DND-41 (cell line): ENCODE measurements at regions not wholly inside any gene's neighbourhood (a gene's known extent, or its start where the extent isn't known, plus 50 kb on each side); places are given as distances from the start of the nearest gene placed in this dataset.

Source experiments
- ATAC-seq: fragments of 200-7000 bp; cut with Tn5 transposase; 3 replicates; pipeline ENCODE4 v1.9.1; 2021; ENCODE audit warnings: low read depth; ENCODE audit not compliant: insufficient read depth
- DNase-seq: peaks from one replicate; pipeline ENCODE4 v3.0.0-alpha.2; 2020
- H2AFZ ChIP-seq: 2 replicates; pipeline ENCODE4 v1.6.0; 2012; ENCODE audit warnings: low read depth, low read length
- H3K27ac ChIP-seq: 2 replicates; pipeline ENCODE4 v1.5.1; 2012; ENCODE audit warnings: low read length, inconsistent platforms
- H3K27me3 ChIP-seq: fragments of 200-600 bp; sonication (generic); 2 replicates; pipeline ENCODE4 v1.6.0; 2012; ENCODE audit warnings: low read length, mild to moderate bottlenecking, inconsistent platforms; ENCODE audit not compliant: insufficient read depth, poor library complexity
- H3K36me3 ChIP-seq: 2 replicates; pipeline ENCODE4 v1.5.1; 2012; ENCODE audit warnings: low read length, inconsistent platforms; ENCODE audit not compliant: insufficient read depth
- H3K4me1 ChIP-seq: 2 replicates; pipeline ENCODE4 v1.5.1; 2012; ENCODE audit warnings: mild to moderate bottlenecking, low read length; ENCODE audit not compliant: insufficient read depth
- H3K4me2 ChIP-seq: 2 replicates; pipeline ENCODE4 v1.6.0; 2012; ENCODE audit warnings: mild to moderate bottlenecking, moderate library complexity, low read length, inconsistent platforms; ENCODE audit not compliant: insufficient read depth
- H3K4me3 ChIP-seq, 2 experiments: fragments of 200-600 bp in 1 of 2; shearing (Covaris generic) in 1 of 2; 2 replicates each; pipeline ENCODE4 v1.5.1; 2012 to 2016; ENCODE audit warnings: inconsistent platforms in 2 of 2, low read length in 2 of 2, mild to moderate bottlenecking in 2 of 2, low read depth in 1 of 2, moderate library complexity in 1 of 2
- H3K79me2 ChIP-seq: 2 replicates; pipeline ENCODE4 v1.6.0; 2012; ENCODE audit warnings: low read length, inconsistent platforms; ENCODE audit not compliant: insufficient read depth
- H3K9ac ChIP-seq: 2 replicates; pipeline ENCODE4 v1.6.0; 2012; ENCODE audit warnings: low read depth, mild to moderate bottlenecking, inconsistent platforms, low read length, moderate library complexity
- H3K9me3 ChIP-seq: 2 replicates; pipeline ENCODE4 v1.5.1; 2012; ENCODE audit warnings: low read length, moderate library complexity, mild to moderate bottlenecking, inconsistent platforms; ENCODE audit not compliant: insufficient read depth, severe bottlenecking
- H4K20me1 ChIP-seq: 2 replicates; pipeline ENCODE4 v1.6.0; 2012; ENCODE audit warnings: low read length; ENCODE audit not compliant: insufficient read depth
- CTCF ChIP-seq: IDR thresholded peaks from 2 replicates; pipeline ENCODE4 v1.5.1; 2012; ENCODE audit warnings: borderline replicate concordance, low read length, moderate library complexity, mild to moderate bottlenecking; ENCODE audit not compliant: poor library complexity, severe bottlenecking; ENCODE audit errors: extremely low read depth
- EZH2 ChIP-seq: IDR thresholded peaks from 3 replicates; pipeline ENCODE4 v1.6.1; 2012; ENCODE audit warnings: borderline replicate concordance, low read depth, mild to moderate bottlenecking, moderate library complexity, low read length, inconsistent platforms; ENCODE audit not compliant: severe bottlenecking

GRCh38 chr10:10881117-10881813, 136.4 kb upstream of the CELF2 start:
- Histone ChIP-seq H3K4me2 (no peak overlapping the region), H2AFZ (no peak overlapping the region), H3K4me3 (no peak overlapping the region), H3K4me1 (no peaks in the 10 kb centered on the region), H3K79me2 (no peaks in the 10 kb centered on the region), H4K20me1 (no peaks in the 10 kb centered on the region), H3K27me3 (no peaks in the 10 kb centered on the region), H3K36me3 (no peaks in the 10 kb centered on the region), H3K9ac (no peak overlapping the region), H3K9me3 (peaks cover 4% of the 10 kb centered on the region), H3K27ac (no peak overlapping the region)
- no peak for DNase-seq
- TF ChIP-seq EZH2 (no peak), CTCF (no peak)
- ATAC-seq: no peak

- H3K27me3 ChIP-seq: no peaks in the 10 kb centered on the region
- H3K4me2 ChIP-seq: no peak overlapping the region
- H3K36me3 ChIP-seq: no peaks in the 10 kb centered on the region
- no peaks in the 10 kb centered on the region for H4K20me1 ChIP-seq
- H3K27ac ChIP-seq: no peak overlapping the region
- H2AFZ ChIP-seq: no peak overlapping the region
- H3K4me1 ChIP-seq: no peaks in the 10 kb centered on the region
- no peak overlapping the region for H3K4me3 ChIP-seq
- H3K9ac ChIP-seq: no peak overlapping the region
- DNase-seq (no peak), ATAC-seq (no peak)
- TF ChIP-seq CTCF (no peak), EZH2 (no peak)
- no peaks in the 10 kb centered on the region for H3K79me2 ChIP-seq
- peaks cover 4% of the 10 kb centered on the region for H3K9me3 ChIP-seq
Observed at GRCh38 chr10:10883737-10884136, 133.9 kb upstream of the CELF2 start.

- ATAC-seq (no peak), DNase-seq (no peak)
- no peaks in the 10 kb centered on the region for H3K79me2 ChIP-seq
- H3K4me2 ChIP-seq: no peak overlapping the region
- H3K9me3 ChIP-seq: peaks cover 4% of the 10 kb centered on the region
- TF ChIP-seq EZH2: no peak
- TF ChIP-seq CTCF: no peak
- H3K36me3 ChIP-seq: no peaks in the 10 kb centered on the region
- H4K20me1 ChIP-seq: no peaks in the 10 kb centered on the region
- H2AFZ ChIP-seq: no peak overlapping the region
- no peak overlapping the region for H3K27ac ChIP-seq
- H3K4me1 ChIP-seq: no peaks in the 10 kb centered on the region
- no peak overlapping the region for H3K4me3 ChIP-seq
- H3K9ac ChIP-seq: no peak overlapping the region
- no peaks in the 10 kb centered on the region for H3K27me3 ChIP-seq
Observed at GRCh38 chr10:10886861-10887531, 130.7 kb upstream of the CELF2 start.
